ENCODE measurements at regions not wholly inside any gene's neighbourhood (a gene's known extent, or its start where the extent isn't known, plus 50 kb on each side); places are given as distances from the start of the nearest gene placed in this dataset.
"Not testable (repeated sequence)": the region's sequence is repeated elsewhere in the genome, so short reads cannot be mapped to it uniquely, and the experiment has no call there.

DNA sequence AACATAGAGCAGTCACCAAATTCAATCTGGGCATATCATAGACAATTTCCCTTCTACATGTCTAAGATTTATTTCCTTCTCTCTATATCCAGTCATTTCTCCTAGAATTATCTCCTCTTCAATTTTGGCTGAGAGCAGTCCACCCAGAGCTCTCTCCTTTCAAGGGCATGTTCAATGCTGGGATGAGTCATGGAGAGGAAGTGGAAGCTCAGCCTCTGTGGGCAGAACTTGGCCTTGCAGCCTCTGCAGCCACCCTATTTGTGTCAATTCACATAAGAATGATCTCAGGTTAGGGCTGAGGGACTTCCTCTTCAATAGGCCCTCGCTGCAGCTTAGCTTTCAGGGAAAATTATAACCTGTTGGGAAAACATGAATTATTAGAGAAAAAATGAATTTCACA, 560.8 kb downstream of the POM121L12 start:
- WGBS, 2 experiments, result 43 to 80% methylated on average over 1 of the region's 1 CpG
- no peaks in the 10 kb centered on the region for H3K4me1 ChIP-seq (ENCODE audit: control insufficient read depth, insufficient read depth, low read length)
- no peak overlapping the region for H3K4me3 ChIP-seq (ENCODE audit: insufficient read depth, low read depth, low read length)
- no peaks in the 10 kb centered on the region for H3K36me3 ChIP-seq (ENCODE audit: control insufficient read depth, insufficient read depth, low read length)
- H3K27me3 ChIP-seq (ENCODE audit: control insufficient read depth, insufficient read depth, low read length, poor library complexity, severe bottlenecking), result no peaks in the 10 kb centered on the region
- H3K27ac ChIP-seq (ENCODE audit: insufficient read depth, low read depth, low read length, poor library complexity, severe bottlenecking), result no peak overlapping the region
- no peaks in the 10 kb centered on the region for H3K9me3 ChIP-seq (ENCODE audit: control insufficient read depth, low read length)

DNA sequence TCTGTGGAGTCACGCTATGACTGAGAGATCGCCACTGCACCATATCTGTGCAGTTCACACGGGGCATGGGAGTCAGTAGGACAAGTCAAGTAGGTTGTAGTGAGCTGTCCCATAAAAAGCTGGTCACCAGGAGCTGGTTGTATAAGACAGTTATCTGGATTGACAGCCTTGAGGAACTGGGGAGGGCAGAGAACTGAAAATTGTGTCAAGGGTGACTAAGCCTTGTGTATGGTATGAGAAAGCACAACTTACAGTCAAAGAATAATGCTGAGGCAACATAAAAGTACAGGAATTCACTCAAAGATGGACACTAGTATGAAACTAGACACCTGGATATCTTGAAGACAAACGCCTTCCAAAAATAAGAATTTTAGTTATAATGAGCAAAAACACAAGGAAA, 564.9 kb downstream of the POM121L12 start:
- Histone ChIP-seq H3K9me3 (ENCODE audit: control insufficient read depth, low read length) (no peaks in the 10 kb centered on the region), H3K27me3 (ENCODE audit: control insufficient read depth, insufficient read depth, low read length, poor library complexity, severe bottlenecking) (no peaks in the 10 kb centered on the region), H3K27ac (ENCODE audit: insufficient read depth, low read depth, low read length, poor library complexity, severe bottlenecking) (no peak overlapping the region), H3K4me3 (ENCODE audit: insufficient read depth, low read depth, low read length) (no peak overlapping the region), H3K4me1 (ENCODE audit: control insufficient read depth, insufficient read depth, low read length) (no peaks in the 10 kb centered on the region), H3K36me3 (ENCODE audit: control insufficient read depth, insufficient read depth, low read length) (no peaks in the 10 kb centered on the region)
- WGBS, 2 experiments, result 94 to 96% methylated on average over 3 to 4 of the region's 4 CpGs

DNA sequence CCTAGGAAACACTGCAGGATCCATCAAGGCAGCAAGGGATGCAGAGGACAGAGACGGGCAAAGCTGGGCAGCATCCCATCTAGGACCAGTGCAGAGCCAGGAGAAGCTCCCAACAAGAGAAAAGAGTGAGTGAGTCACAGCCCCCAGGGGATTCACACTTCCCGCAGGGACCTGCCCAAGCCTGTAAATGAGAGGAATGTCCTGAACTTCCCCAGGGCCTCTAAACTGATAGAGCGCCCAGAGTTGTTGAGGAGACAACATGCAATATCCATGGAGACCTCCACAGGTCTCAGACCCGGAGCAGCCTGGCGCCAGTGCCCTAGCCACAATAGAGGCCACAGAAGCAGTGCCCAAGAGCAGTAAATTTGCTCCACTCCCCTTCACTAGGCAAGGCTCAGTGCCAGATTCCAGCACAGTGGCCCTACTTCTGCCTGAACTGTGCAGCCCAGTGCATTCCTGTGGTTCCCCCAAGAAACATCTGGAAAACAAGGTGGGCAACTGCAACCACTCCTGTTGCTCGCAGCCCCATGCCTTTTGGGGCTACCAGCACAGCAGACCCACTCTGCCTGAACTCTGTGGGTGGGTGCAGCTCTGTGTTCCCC, 567.5 kb downstream of the POM121L12 start:
- no peaks in the 10 kb centered on the region for H3K4me1 ChIP-seq (ENCODE audit: control insufficient read depth, insufficient read depth, low read length)
- 91 to 95% methylated on average over 6 of the region's 6 CpGs for WGBS, 2 experiments

GRCh38 chr7:53603461-53603860, 568.0 kb downstream of the POM121L12 start:
- WGBS, 2 experiments, result 92 to 93% methylated on average over 6 of the region's 6 CpGs
- H3K4me3 ChIP-seq (ENCODE audit: insufficient read depth, low read depth, low read length), result no peak overlapping the region

More for the DNA sequence above, 567.5 kb downstream of the POM121L12 start:
- no peaks in the 10 kb centered on the region for H3K9me3 ChIP-seq (ENCODE audit: control insufficient read depth, low read length)
- H3K27ac ChIP-seq (ENCODE audit: insufficient read depth, low read depth, low read length, poor library complexity, severe bottlenecking), result no peak overlapping the region
- no peak overlapping the region for H3K4me3 ChIP-seq (ENCODE audit: insufficient read depth, low read depth, low read length)
- H3K36me3 ChIP-seq (ENCODE audit: control insufficient read depth, insufficient read depth, low read length), result no peaks in the 10 kb centered on the region
- no peaks in the 10 kb centered on the region for H3K27me3 ChIP-seq (ENCODE audit: control insufficient read depth, insufficient read depth, low read length, poor library complexity, severe bottlenecking)

GRCh38 chr7:53604201-53604600, 568.8 kb downstream of the POM121L12 start:
- no peaks in the 10 kb centered on the region for H3K9me3 ChIP-seq (ENCODE audit: control insufficient read depth, low read length)
- H3K27ac ChIP-seq (ENCODE audit: insufficient read depth, low read depth, low read length, poor library complexity, severe bottlenecking), result no peak overlapping the region
- no peak overlapping the region for H3K4me3 ChIP-seq (ENCODE audit: insufficient read depth, low read depth, low read length)
- H3K36me3 ChIP-seq (ENCODE audit: control insufficient read depth, insufficient read depth, low read length), result no peaks in the 10 kb centered on the region
- H3K27me3 ChIP-seq (ENCODE audit: control insufficient read depth, insufficient read depth, low read length, poor library complexity, severe bottlenecking), result no peaks in the 10 kb centered on the region
- 84 to 88% methylated on average over 6 of the region's 6 CpGs for WGBS, 2 experiments
- H3K4me1 ChIP-seq (ENCODE audit: control insufficient read depth, insufficient read depth, low read length), result no peaks in the 10 kb centered on the region

More at GRCh38 chr7:53603461-53603860, 568.0 kb downstream of the POM121L12 start:
- H3K27me3 ChIP-seq (ENCODE audit: control insufficient read depth, insufficient read depth, low read length, poor library complexity, severe bottlenecking), result no peaks in the 10 kb centered on the region
- H3K27ac ChIP-seq (ENCODE audit: insufficient read depth, low read depth, low read length, poor library complexity, severe bottlenecking), result no peak overlapping the region
- no peaks in the 10 kb centered on the region for H3K9me3 ChIP-seq (ENCODE audit: control insufficient read depth, low read length)
- no peaks in the 10 kb centered on the region for H3K4me1 ChIP-seq (ENCODE audit: control insufficient read depth, insufficient read depth, low read length)
- H3K36me3 ChIP-seq (ENCODE audit: control insufficient read depth, insufficient read depth, low read length), result no peaks in the 10 kb centered on the region

GRCh38 chr7:53607961-53608360, 572.5 kb downstream of the POM121L12 start:
- Histone ChIP-seq H3K4me1 (ENCODE audit: control insufficient read depth, insufficient read depth, low read length) (peaks cover 3% of the 10 kb centered on the region), H3K9me3 (ENCODE audit: control insufficient read depth, low read length) (no peaks in the 10 kb centered on the region), H3K36me3 (ENCODE audit: control insufficient read depth, insufficient read depth, low read length) (no peaks in the 10 kb centered on the region), H3K27me3 (ENCODE audit: control insufficient read depth, insufficient read depth, low read length, poor library complexity, severe bottlenecking) (no peaks in the 10 kb centered on the region), H3K27ac (ENCODE audit: insufficient read depth, low read depth, low read length, poor library complexity, severe bottlenecking) (no peak overlapping the region), H3K4me3 (ENCODE audit: insufficient read depth, low read depth, low read length) (no peak overlapping the region)
- 86 to 90% methylated on average over 1 of the region's 1 CpG for WGBS, 2 experiments

- Histone ChIP-seq H3K27me3 (ENCODE audit: control insufficient read depth, insufficient read depth, low read length, poor library complexity, severe bottlenecking) (no peaks in the 10 kb centered on the region), H3K27ac (ENCODE audit: insufficient read depth, low read depth, low read length, poor library complexity, severe bottlenecking) (no peak overlapping the region), H3K36me3 (ENCODE audit: control insufficient read depth, insufficient read depth, low read length) (no peaks in the 10 kb centered on the region), H3K9me3 (ENCODE audit: control insufficient read depth, low read length) (no peaks in the 10 kb centered on the region), H3K4me3 (ENCODE audit: insufficient read depth, low read depth, low read length) (no peak overlapping the region), H3K4me1 (ENCODE audit: control insufficient read depth, insufficient read depth, low read length) (peaks cover 3% of the 10 kb centered on the region)
- 61 to 62% methylated on average over 1 of the region's 1 CpG for WGBS, 2 experiments
Measured at GRCh38 chr7:53609185-53609584, 573.8 kb downstream of the POM121L12 start.

DNA sequence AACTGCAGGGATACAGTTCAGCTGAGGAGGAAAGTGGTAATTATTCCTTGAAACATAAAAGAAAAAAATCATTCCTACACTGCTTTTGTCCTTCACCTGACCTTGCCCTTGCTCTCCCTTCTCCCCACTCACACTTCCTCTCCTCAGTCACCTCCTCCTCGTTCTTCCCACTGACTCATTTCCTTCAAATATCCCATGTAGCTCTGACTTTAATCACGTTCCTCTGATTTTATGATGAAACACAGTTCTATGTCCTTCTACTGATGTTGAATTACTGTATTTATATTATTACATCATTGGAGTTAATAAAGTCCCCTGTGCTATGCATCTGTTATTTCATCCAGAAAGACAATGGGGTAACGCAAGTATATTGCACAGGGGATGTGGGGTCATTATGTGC, 575.6 kb downstream of the POM121L12 start:
- peaks cover 3% of the 10 kb centered on the region for H3K4me1 ChIP-seq (ENCODE audit: control insufficient read depth, insufficient read depth, low read length)
- H3K4me3 ChIP-seq (ENCODE audit: insufficient read depth, low read depth, low read length), result no peak overlapping the region
- no peak overlapping the region for H3K27ac ChIP-seq (ENCODE audit: insufficient read depth, low read depth, low read length, poor library complexity, severe bottlenecking)
- H3K9me3 ChIP-seq (ENCODE audit: control insufficient read depth, low read length), result no peaks in the 10 kb centered on the region
- no peaks in the 10 kb centered on the region for H3K27me3 ChIP-seq (ENCODE audit: control insufficient read depth, insufficient read depth, low read length, poor library complexity, severe bottlenecking)
- 74 to 76% methylated on average over 3 of the region's 3 CpGs for WGBS, 2 experiments
- no peaks in the 10 kb centered on the region for H3K36me3 ChIP-seq (ENCODE audit: control insufficient read depth, insufficient read depth, low read length)

DNA sequence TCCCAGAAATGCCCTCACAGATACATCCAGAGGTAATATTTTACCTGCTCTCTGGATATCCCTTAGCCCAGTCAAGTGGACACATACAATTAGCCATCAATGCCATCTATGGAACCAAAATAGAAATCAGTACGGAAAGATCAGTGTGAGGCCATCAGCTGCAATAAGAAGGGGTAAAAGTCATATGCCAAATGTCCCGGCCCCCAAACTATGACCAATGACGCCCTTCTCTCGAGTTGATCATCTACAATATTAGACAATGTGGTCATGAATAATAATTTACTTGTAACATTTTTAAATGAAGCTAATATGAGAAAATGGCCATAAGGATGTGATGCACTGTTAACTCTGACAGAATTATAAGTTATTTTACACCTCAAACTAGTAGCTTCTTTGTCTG, 588.9 kb downstream of the POM121L12 start:
- 98 to 100% methylated on average over 2 to 4 of the region's 4 CpGs for WGBS, 2 experiments
- H3K4me3 ChIP-seq (ENCODE audit: insufficient read depth, low read depth, low read length), result no peak overlapping the region
- no peaks in the 10 kb centered on the region for H3K9me3 ChIP-seq (ENCODE audit: control insufficient read depth, low read length)
- H3K36me3 ChIP-seq (ENCODE audit: control insufficient read depth, insufficient read depth, low read length), result no peaks in the 10 kb centered on the region
- H3K27ac ChIP-seq (ENCODE audit: insufficient read depth, low read depth, low read length, poor library complexity, severe bottlenecking), result no peak overlapping the region
- no peaks in the 10 kb centered on the region for H3K27me3 ChIP-seq (ENCODE audit: control insufficient read depth, insufficient read depth, low read length, poor library complexity, severe bottlenecking)
- H3K4me1 ChIP-seq (ENCODE audit: control insufficient read depth, insufficient read depth, low read length), result no peaks in the 10 kb centered on the region

DNA sequence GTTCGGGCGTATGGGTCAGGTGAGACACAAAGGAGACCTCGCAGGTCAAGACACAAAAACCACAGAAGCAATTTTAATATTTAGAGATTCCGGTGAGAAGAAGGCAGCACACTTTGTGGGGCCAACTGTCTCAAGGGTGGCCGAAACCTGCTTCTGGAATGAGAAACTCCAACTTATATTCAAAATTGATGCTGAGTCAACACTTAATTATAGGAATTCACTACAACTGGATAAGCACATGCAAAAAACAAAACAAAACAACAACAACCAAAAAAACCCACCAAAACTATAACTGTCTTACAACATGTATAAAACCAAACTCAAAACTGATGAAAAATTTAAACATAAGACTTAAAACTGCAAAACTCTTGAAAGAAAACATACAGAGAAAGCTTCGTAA, 593.3 kb downstream of the POM121L12 start:
- WGBS, 2 experiments, result 94% methylated on average over 5 to 6 of the region's 6 CpGs

GRCh38 chr7:53635251-53635650, 599.8 kb downstream of the POM121L12 start:
- not testable (repeated sequence) for H3K36me3 ChIP-seq (ENCODE audit: control insufficient read depth, insufficient read depth, low read length); H3K4me3 ChIP-seq (ENCODE audit: insufficient read depth, low read depth, low read length); H3K9me3 ChIP-seq (ENCODE audit: control insufficient read depth, low read length); H3K27ac ChIP-seq (ENCODE audit: insufficient read depth, low read depth, low read length, poor library complexity, severe bottlenecking); H3K27me3 ChIP-seq (ENCODE audit: control insufficient read depth, insufficient read depth, low read length, poor library complexity, severe bottlenecking); H3K4me1 ChIP-seq (ENCODE audit: control insufficient read depth, insufficient read depth, low read length)
- whole genome bisulfite sequencing, 2 experiments, result 94 to 95% methylated on average over 5 of the region's 5 CpGs

More for the DNA sequence above, 593.3 kb downstream of the POM121L12 start:
- no peaks in the 10 kb centered on the region for H3K9me3 ChIP-seq (ENCODE audit: control insufficient read depth, low read length)
- no peaks in the 10 kb centered on the region for H3K27me3 ChIP-seq (ENCODE audit: control insufficient read depth, insufficient read depth, low read length, poor library complexity, severe bottlenecking)
- H3K4me1 ChIP-seq (ENCODE audit: control insufficient read depth, insufficient read depth, low read length), result no peaks in the 10 kb centered on the region
- H3K27ac ChIP-seq (ENCODE audit: insufficient read depth, low read depth, low read length, poor library complexity, severe bottlenecking), result no peak overlapping the region
- H3K36me3 ChIP-seq (ENCODE audit: control insufficient read depth, insufficient read depth, low read length), result no peaks in the 10 kb centered on the region
- no peak overlapping the region for H3K4me3 ChIP-seq (ENCODE audit: insufficient read depth, low read depth, low read length)

All from ectodermal cell (in vitro differentiated cells).